Activated T-cell treated with anti-CD3 and anti-CD28 coated beads, Interleukin-2, amount 50 U/mL, for 48 hours (primary cell): ENCODE measurements at regions not wholly inside any gene's neighbourhood (a gene's known extent, or its start where the extent isn't known, plus 50 kb on each side); places are given as distances from the start of the nearest gene placed in this dataset.
A peak's percentile ranks its signal among the peaks of the same experiment; 100 is the strongest.

ENCODE experiments used
- DNase-seq, 2 experiments: peaks; one replicate each; pipeline ENCODE4 v3.0.0-alpha.2; 2020

DNA sequence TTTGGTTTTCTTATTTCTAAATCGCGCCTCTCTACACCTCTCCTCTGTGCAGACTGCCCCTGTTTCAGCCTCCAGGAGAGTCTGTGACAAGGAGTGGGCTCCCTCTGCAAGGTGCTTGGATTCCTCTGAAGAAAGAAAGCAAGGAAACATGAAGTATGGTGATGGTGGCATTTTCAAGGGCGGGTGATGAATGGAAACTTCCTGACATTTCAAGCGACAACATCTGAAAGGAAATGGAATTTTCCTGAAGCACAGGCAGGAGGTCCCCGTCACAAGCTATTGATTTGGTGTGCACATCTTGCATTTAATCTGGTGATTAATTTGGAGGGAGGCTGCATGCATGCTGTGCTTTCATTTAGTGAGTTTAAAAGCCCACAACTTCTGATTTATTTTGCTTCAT is 164.6 kb upstream of the FGGY start:
- DNase-seq = no peak

DNA sequence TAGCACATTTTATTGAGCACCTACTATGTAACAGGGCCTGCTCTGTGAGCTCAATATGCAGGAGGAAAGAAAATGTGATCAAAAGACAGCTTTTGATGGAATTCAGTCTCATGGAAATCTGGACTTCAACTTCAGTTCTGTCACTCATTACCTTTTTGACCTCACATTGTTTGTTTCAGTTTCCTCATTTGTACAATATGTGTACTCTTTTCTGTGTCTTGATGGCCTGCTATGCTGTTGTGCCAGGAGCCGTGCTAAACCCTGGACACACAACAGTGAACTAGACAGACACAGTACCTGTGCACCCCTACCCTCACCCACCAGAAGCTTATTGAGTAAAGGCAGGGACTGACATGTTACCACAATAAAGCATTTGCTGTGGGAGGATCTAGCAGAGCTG is 162.9 kb upstream of the FGGY start:
- no peak for DNase-seq

DNA sequence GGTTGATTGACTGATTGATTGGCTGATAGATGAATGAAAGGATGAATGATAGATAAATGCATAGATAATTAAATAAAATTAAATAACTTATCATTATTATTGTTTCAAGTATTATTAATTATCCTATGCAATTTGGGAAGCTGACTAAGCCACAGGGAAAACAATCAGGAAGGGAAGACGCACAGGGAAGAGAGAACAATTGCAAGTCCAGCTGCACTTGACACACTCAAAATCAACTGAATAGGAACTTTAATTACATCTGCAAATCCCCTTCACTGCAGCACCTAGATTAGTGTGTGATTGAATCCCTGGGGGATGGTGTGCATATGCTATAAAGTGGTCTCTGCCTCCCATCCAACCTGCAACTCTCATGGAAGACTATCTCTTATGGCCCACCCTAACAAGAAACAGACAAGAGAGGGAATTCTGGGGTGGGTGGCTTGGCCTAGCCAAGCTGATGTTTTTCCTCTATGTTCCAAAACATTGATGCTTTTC is 161.1 kb upstream of the FGGY start:
- DNase-seq = no peak

DNA sequence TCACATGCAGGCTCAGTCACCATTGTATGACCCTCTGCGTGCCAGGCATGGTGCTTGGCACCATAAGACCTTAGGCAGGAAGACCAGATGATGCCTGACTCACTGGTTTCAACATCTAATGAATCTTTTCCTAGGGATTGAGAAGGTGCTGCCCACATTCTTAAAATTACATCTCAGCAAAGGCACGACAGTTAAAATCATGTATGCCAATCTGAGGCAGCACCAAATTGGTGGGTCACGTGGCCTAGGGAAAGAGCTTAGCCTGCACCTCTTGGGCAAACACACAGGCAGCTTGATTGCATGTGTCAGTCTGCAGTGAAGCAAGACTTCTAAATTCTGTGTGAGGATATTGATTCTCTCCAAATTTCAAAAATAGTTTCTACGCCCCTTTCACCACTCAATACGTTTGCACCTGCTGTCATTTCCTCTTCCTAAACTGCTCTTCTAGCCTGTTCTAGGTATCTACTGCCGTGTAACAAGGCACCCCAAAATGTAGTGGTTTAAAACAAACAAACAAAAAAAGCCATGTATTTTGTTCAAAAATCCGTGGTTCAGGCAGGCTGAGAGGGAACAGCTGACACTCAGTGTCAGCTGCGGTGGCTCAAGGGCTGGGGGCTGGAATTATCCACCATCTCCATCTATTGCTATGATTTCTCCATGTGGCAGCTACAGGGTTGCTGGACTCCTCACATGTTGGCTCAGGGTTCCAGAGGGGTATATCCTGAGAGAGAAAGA is 160.2 kb upstream of the FGGY start:
- DNase-seq = no peak

GRCh38 chr1:59137276-59137615 is 159.6 kb upstream of the FGGY start:
- DNase-seq = no peak

DNA sequence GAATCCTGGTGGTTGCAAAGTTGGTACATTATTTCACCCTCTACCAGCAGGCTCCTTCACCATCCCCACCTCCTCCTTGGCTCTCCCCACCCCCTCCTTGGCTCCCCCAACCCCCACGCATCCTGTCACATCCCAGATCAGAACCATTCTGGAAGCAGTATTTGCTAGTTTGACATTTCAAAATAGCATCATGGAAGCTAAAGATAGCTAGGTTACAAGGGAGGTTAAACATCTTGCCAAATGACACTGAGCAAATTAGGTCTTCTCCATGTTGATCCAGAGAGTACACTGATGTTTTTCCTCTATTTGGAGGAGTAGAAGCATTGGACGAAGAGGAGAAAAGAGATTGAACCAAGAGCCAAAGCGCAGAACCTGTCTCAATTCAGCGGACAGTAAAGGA is 158.9 kb upstream of the FGGY start:
- DNase-seq = no peak

GRCh38 chr1:59138402-59138801 is 158.5 kb upstream of the FGGY start:
- no peak for DNase-seq

- DNase-seq = no peak
Measured at GRCh38 chr1:59139396-59139795, 157.5 kb upstream of the FGGY start.

- DNase-seq = no peak
Measured at GRCh38 chr1:59141267-59141863, 155.5 kb upstream of the FGGY start.

DNA sequence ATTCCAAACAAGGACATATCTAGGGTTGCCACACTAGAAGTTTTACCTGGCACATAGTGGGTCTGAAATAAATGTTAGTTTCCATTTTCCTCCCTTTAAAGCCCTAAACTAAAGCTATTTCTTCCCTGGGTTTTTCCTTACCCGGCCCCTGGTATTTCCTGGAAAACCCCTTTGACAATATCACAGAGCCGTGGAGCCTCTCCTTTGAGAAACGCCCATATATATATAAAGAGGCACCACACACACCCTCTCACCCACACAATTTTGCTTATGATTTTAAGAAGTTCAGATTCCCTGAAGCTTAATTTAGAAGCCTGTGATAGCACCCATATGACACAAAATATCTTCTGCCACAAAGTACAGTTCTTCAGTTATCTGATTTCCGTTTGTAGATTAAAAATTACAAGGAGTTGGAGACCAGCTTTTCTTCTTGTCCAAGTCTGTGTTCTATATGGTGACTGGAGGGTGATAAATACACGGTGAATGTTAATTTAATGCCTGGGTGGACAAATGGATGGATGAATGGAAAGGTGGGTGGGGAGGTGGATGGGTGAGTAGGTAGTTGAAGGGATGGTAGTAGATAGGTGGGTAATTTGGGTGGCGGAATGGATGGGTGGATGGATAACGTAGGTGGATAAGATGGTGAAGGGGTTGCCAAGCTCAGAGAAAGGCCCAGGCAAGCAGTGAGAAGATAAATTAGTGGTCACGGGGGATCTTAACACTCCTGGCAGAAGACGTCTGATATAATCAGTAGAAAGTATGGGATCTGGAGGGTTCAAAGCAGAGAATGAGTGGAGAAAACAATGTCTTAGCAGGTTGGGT is 154.4 kb upstream of the FGGY start:
- DNase-seq = no peak

DNA sequence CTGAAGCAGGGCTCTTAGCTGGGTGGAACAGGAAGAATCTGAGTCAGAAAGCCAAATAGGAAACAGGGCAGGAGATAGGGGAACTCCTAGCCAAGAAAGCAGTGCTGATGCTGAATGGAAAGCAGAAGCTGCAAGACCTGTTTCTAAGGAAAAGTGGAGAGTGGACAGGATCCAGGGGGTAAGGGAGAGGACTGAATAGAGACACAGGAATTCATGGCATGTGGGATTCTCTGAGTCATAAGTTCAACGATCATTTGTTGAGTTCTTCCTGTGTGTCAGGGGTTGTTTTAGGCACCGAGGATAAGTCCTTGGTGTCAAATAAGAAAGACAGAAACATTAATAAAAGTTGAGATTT is 153.8 kb upstream of the FGGY start:
- DNase-seq = no peak

GRCh38 chr1:59143811-59144210 is 153.1 kb upstream of the FGGY start:
- DNase-seq = no peak

- no peak for DNase-seq
Measured at GRCh38 chr1:59144959-59145358, 151.9 kb upstream of the FGGY start.

GRCh38 chr1:59146056-59146455 is 150.8 kb upstream of the FGGY start:
- no peak for DNase-seq

GRCh38 chr1:59146651-59147358 is 150.1 kb upstream of the FGGY start:
- DNase-seq = peak; percentile 60 to 72

DNA sequence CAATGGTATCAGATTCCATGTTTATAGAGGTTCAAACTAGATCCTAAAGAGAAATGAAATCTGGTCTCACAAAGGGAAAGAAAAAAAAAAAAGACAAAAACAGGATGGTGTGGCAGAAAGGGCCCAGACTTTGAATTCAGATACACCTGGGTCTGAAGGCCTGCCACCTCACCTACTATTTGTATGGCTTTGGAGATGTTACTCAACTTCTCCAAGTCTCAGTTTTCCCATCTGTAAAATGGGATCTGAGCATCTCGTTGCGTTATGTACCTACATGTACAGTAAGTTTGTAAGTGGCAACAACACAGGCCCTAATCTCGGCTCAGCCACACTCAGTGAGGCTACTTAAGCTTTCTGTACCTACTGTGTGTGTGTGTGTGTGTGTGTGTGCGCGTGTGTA is 147.5 kb upstream of the FGGY start:
- no peak for DNase-seq

GRCh38 chr1:59150577-59151386 is 146.1 kb upstream of the FGGY start:
- DNase-seq = peak; percentile 23 to 27

GRCh38 chr1:59151387-59151761 is 145.5 kb upstream of the FGGY start:
- DNase-seq = no peak

GRCh38 chr1:59151860-59152259 is 145.0 kb upstream of the FGGY start:
- no peak for DNase-seq

GRCh38 chr1:59152511-59152910 is 144.4 kb upstream of the FGGY start:
- no peak for DNase-seq

- DNase-seq = no peak
Measured at GRCh38 chr1:59154401-59154800, 142.5 kb upstream of the FGGY start.

- no peak for DNase-seq
Measured at GRCh38 chr1:59155351-59155750, 141.5 kb upstream of the FGGY start.

DNA sequence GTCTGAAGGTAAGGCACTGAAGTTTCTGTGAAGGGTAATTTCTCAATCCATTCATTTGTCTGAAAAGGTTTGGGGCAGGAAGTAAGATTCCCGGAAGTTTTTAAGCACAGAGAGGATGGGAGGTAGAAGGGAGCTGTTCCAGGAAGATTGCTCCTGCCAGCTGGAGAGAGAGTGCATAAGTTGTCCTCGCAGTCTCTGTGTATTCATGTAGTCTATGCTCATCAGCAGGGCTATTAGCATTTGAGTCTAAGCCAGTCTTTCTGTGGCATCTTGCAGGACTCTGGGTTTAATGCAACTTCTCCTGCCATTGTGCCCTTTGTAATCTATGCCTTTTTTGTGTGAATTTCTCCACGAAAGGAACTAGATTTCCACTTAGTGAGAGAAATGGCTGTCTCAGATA is 140.8 kb upstream of the FGGY start:
- no peak for DNase-seq
